ENCODE measurements at regions not wholly inside any gene's neighbourhood (a gene's known extent, or its start where the extent isn't known, plus 50 kb on each side); places are given as distances from the start of the nearest gene placed in this dataset.

DNA sequence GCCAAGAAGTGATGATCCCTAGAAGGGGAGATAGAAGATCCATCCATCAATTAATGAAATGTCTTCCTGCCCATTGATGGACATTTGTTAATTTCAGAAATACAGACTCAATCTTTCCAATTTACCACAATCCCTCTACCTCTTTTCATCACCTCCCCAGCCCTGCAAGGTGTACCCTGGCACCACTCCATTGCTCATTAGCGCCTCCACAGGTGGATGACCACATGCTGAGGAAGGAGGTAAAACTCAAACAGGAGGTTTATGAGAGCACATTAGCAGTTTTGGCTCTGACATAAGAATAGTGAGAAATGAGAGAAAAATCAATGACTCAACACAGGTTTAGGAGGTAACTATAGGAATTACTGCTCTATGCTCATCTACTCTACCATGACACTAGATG, 208.0 kb downstream of the C1D start:
- TF ChIP-seq EZH2 (IDR thresholded peaks at IDR 0.05; ENCODE audit: borderline replicate concordance, low read depth, low read length, severe bottlenecking) (no peak), FOS (IDR thresholded peaks at IDR 0.05; ENCODE audit: borderline replicate concordance, insufficient read depth, low read length) (no peak), POLR2AphosphoS5 (IDR thresholded peaks at IDR 0.05; ENCODE audit: insufficient read depth, low read depth, low read length) (no peak), POLR2A (IDR thresholded peaks at IDR 0.05; ENCODE audit: low read depth, low read length) (no peak), MYC (IDR thresholded peaks at IDR 0.05; ENCODE audit: low read depth, low read length) (no peak), JUN (IDR thresholded peaks at IDR 0.05; ENCODE audit: borderline replicate concordance, insufficient read depth, insufficient read length, low read depth) (no peak)
- TF ChIP-seq, protein P1, sequence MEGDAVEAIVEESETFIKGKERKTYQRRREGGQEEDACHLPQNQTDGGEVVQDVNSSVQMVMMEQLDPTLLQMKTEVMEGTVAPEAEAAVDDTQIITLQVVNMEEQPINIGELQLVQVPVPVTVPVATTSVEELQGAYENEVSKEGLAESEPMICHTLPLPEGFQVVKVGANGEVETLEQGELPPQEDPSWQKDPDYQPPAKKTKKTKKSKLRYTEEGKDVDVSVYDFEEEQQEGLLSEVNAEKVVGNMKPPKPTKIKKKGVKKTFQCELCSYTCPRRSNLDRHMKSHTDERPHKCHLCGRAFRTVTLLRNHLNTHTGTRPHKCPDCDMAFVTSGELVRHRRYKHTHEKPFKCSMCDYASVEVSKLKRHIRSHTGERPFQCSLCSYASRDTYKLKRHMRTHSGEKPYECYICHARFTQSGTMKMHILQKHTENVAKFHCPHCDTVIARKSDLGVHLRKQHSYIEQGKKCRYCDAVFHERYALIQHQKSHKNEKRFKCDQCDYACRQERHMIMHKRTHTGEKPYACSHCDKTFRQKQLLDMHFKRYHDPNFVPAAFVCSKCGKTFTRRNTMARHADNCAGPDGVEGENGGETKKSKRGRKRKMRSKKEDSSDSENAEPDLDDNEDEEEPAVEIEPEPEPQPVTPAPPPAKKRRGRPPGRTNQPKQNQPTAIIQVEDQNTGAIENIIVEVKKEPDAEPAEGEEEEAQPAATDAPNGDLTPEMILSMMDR (IDR thresholded peaks at IDR 0.05; ENCODE audit: extremely low read depth in 1 of 2, insufficient read depth in 1 of 2, low read depth in 1 of 2, low read length in 2 of 2): no peak
- TF ChIP-seq, protein P2, sequence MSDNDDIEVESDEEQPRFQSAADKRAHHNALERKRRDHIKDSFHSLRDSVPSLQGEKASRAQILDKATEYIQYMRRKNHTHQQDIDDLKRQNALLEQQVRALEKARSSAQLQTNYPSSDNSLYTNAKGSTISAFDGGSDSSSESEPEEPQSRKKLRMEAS (IDR thresholded peaks at IDR 0.05; ENCODE audit: insufficient read depth, insufficient read length): no peak
